ENCODE measurements at regions not wholly inside any gene's neighbourhood (a gene's known extent, or its start where the extent isn't known, plus 50 kb on each side); places are given as distances from the start of the nearest gene placed in this dataset.

- no peak for TF ChIP-seq CTCF (IDR thresholded peaks at IDR 0.05)
- no peak for TF ChIP-seq POLR2A (IDR thresholded peaks at IDR 0.05)
These were observed 66.5 kb upstream of the AMPD3 start for GRCh38 chr11:10388574-10388973.
